NCI-H1417 (cell line): ENCODE measurements at regions not wholly inside any gene's neighbourhood (a gene's known extent, or its start where the extent isn't known, plus 50 kb on each side); places are given as distances from the start of the nearest gene placed in this dataset.
A peak's percentile ranks its signal among the peaks of the same experiment; 100 is the strongest.

Experiments used
- DNase-seq, 3 experiments: peaks; one replicate each; lab custom pipeline; 2025; lab: John Stamatoyannopoulos, UW

GRCh38 chr5:74342948-74343682 is 297.4 kb downstream of the ENC1 start:
- no peak for DNase-seq

GRCh38 chr5:74342182-74342581 is 298.3 kb downstream of the ENC1 start:
- DNase-seq: no peak

GRCh38 chr5:74341221-74341620 is 299.3 kb downstream of the ENC1 start:
- no peak for DNase-seq

- no peak for DNase-seq
These were observed 300.1 kb downstream of the ENC1 start for GRCh38 chr5:74340476-74340875.

- no peak for DNase-seq
These were observed 302.6 kb downstream of the ENC1 start for GRCh38 chr5:74337984-74338310.

DNA sequence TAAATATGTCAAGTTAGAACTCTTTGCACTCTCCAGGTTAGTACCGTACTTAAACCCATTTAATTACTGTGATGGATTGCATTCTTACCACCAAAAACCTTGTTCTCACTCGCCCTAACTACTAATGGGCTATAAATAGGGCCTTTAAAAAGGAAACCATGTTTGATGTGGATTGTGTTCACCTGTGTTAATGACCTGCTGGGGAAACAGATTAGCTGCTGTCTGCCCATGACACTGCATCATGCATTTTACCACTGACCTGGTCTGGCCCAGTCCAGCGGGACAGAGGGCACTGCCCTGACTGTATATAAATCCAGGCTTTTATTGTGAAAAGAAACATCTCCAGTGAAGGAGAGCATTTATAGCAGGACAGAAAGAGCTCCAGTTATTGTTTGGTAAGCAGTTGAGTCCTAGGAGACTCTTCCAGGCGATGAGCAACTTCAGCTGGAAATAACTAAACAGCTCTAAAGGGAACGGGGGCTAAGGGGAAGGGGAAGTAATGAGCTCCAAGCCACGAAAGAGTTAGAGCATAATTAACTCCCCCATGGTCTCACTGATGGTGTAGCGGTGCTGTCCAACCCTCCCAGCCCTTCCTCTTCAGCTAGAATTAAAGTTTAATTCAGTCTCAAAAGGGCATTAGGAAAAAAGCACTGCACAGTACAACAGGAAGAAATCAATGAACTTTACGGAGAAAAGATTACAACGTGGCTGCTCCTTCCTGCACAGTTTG is 303.1 kb downstream of the ENC1 start:
- DNase-seq: peak in 1 of 3 experiments; percentile 26

DNA sequence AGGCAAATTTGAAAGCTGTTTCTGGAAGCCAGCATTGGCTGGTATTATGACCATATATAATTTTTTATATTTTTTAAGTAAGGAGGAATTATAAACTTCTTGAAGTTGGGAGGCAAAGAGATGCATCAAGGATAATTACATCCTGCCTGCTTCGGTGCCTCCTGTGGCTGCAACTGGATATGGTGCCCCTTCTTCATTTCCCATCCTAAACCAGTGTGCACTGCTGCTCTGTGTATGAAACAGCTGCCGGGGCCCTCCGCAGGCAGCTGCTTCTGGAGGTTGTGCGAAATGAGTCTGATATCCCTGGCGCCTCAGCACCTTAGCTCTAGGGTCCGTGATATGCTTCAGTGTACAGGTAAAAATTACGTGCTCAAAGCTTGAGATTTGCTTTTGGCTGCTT is 304.2 kb downstream of the ENC1 start:
- peak in 1 of 3 experiments; percentile 14 for DNase-seq

DNA sequence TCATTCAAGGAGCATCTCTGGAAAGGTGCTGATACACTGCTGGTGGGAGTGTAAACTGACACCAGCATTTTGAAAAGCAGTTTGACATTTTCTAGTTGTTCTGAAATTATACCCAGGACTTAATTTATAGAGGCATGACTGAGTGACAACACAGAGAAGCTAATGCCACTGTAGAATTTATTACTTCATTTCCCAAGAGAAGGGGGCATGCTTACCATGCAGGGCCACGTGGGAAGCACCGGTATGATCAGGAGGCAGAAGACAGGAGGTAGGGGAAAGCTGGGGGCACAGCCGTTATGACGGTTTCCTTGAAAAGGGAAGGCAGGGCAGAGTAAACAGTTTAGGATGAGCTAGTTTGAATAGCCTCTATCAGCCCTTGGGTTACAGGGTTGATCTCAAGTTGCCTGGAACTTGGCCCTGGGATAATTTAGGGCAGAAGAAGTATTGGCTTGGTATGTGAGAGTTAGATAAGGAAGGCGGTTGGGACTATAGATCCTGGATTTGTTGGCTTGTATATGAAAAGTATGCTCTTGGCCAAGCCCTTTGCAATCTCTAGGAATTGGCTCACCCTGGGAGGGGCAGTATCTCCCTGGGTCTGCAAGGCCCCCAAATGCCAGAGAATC is 305.7 kb downstream of the ENC1 start:
- DNase-seq: peak in 1 of 3 experiments; percentile 25

DNA sequence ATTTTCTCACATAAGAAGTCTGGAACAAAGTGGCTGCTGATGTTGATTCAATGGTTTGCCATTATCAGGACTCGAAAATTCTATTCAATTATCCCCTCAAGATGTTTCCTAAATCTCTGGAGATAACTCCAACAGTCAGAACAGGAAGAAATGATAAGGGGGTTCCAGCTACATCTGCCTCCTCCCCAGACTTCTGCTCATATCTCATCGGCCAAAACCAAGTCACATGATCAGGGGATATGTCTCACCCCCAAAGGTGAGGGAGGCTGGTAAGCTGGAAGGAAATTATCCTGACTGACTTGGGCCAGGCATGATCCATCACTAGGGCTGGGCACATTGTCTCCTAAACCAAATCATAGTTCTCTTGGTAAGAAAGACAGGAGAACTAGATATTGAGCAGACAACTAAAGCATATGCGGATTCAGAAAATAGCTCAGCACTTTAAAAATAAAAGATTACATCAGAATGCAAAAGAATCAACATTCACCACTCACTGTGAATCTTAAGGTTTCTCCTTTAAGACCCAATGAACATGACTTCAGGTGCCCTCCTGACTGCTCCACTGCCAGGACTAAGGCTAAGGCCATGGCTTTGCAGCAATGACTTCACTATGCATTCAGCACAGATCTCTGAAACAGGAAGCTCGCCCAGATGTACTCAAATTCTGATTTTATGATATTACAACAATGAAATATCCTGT is 306.3 kb downstream of the ENC1 start:
- no peak for DNase-seq

GRCh38 chr5:74333430-74333829 is 307.1 kb downstream of the ENC1 start:
- no peak for DNase-seq

DNA sequence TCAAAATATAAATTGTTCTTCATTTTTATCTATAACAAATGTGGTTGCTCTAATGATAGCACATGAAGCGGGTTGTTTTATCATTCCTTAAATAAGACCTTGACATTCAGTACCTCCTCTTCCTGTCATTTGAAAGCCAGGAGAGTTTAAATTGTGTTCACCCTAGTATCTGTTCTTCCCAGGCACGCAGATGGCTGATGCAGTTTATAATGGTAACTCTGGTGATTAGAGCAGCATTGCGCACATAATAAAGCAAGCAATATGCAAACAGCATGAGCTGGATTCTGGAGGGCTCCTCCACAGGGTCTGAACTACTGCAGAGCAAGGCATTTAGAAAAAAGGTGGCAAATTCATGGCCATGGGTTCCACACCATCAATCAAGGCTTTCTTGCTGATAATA is 307.8 kb downstream of the ENC1 start:
- DNase-seq: no peak

- no peak for DNase-seq
These were observed 308.5 kb downstream of the ENC1 start for GRCh38 chr5:74332006-74332405.

- DNase-seq: no peak
These were observed 312.3 kb downstream of the ENC1 start for GRCh38 chr5:74328221-74328630.

GRCh38 chr5:74327339-74327685 is 313.2 kb downstream of the ENC1 start:
- DNase-seq: no peak

- peak in 2 of 3 experiments; percentile 2 to 73 for DNase-seq
These were observed 313.8 kb downstream of the ENC1 start for GRCh38 chr5:74326571-74327338.

- no peak for DNase-seq
These were observed 314.7 kb downstream of the ENC1 start for GRCh38 chr5:74325866-74326265.

GRCh38 chr5:74324556-74324955 is 316.0 kb downstream of the ENC1 start:
- DNase-seq: no peak

DNA sequence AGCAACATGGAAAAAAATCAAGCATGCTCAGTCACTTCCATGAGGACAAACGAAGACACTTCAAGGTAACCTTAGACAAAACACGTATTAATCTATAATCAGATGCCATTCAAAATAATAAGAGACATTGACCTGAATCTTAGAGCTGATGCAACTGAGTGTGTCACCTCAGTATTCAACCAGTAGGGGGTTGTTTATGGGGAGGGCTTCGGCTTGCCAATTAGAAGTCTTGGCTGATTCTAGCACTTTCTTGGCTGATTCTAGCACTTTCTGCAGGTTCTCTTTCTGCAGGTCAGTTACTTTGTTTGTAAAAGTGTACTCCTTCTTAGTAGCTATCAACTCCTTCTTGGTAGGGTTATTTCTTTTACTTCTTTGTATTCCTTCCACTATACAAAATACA is 317.6 kb downstream of the ENC1 start:
- DNase-seq: no peak

- peak in 1 of 3 experiments; percentile 33 for DNase-seq
These were observed 318.3 kb downstream of the ENC1 start for GRCh38 chr5:74322191-74322590.

- DNase-seq: no peak
These were observed 319.2 kb downstream of the ENC1 start for GRCh38 chr5:74321326-74321725.

GRCh38 chr5:74320526-74320925 is 320.0 kb downstream of the ENC1 start:
- no peak for DNase-seq

DNA sequence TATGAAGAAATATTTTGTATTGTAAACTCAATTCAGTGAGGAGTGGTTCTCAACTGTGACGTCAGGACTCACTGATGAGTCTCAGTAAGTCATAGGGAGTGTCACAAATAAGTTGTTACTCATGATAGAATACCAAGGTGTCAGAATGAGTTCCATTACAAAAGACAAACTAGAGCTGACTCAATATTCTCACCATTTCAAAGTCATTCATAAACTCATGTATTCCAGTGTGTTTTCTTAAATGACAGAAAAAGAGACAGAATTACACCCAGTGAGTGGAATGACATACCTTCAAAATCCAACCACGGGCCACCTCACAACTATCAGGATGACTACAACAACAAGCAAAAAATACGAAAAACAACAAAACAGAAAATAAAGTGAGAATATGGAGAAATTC is 321.5 kb downstream of the ENC1 start:
- peak in 1 of 3 experiments; percentile 52 for DNase-seq
